Heart right ventricle (tissue), 16 donors: ENCODE measurements at regions not wholly inside any gene's neighbourhood (a gene's known extent, or its start where the extent isn't known, plus 50 kb on each side); places are given as distances from the start of the nearest gene placed in this dataset.
"Not testable (repeated sequence)": the region's sequence is repeated elsewhere in the genome, so short reads cannot be mapped to it uniquely, and the experiment has no call there.

Experiments
- ATAC-seq, 8 donors: fragments of 200-7000 bp; cut with Tn5 transposase; one replicate each; pipeline ENCODE4 v1.9.1; 2020; ENCODE audit warnings: mild to moderate bottlenecking in 8 of 8, moderate library complexity in 8 of 8, moderate number of reproducible peaks in 1 of 8
- DNase-seq, 2 donors: peaks; one replicate each; pipeline ENCODE4 v3.0.0-alpha.2; 2020
- H3K27ac ChIP-seq, 10 donors: fragments of 200-600 bp; sonication (generic) in 2 of 10; one replicate each; pipeline versions ENCODE4 v1.5.0 to v1.8.0; 2020 to 2022; ENCODE audit warnings: mild to moderate bottlenecking in 3 of 10
- H3K27me3 ChIP-seq, 7 donors: fragments of 200-600 bp; one replicate each; pipeline ENCODE4 v1.8.0; 2021 to 2022; ENCODE audit warnings: mild to moderate bottlenecking in 2 of 7
- H3K36me3 ChIP-seq, 9 donors: fragments of 200-600 bp; sonication (generic) in 1 of 9; one replicate each; pipeline versions ENCODE4 v1.5.0 to v1.8.0; 2020 to 2022; ENCODE audit warnings: mild to moderate bottlenecking in 2 of 9
- H3K4me1 ChIP-seq, 9 donors: fragments of 200-600 bp; sonication (generic) in 1 of 9; one replicate each; pipeline versions ENCODE4 v1.5.0 to v1.8.0; 2020 to 2022; ENCODE audit warnings: mild to moderate bottlenecking in 4 of 9
- H3K4me3 ChIP-seq, 10 donors: fragments of 200-600 bp; sonication (generic) in 2 of 10; one replicate each; pipeline versions ENCODE4 v1.5.0 to v1.8.0; 2020 to 2022; ENCODE audit warnings: mild to moderate bottlenecking in 7 of 10, moderate library complexity in 2 of 10
- H3K9me3 ChIP-seq, 11 donors: fragments of 200-600 bp in 10 of 11; sonication (generic) in 2 of 11; one replicate each; pipeline versions ENCODE4 v1.5.0 to v1.8.0; 2013 to 2022; ENCODE audit warnings: mild to moderate bottlenecking in 2 of 11, control low read depth in 1 of 11, moderate library complexity in 1 of 11
- CTCF ChIP-seq, 9 donors: fragments of 200-600 bp; sonication (generic) in 2 of 9; IDR thresholded peaks; one replicate each; pipeline versions ENCODE4 v1.5.0 to v1.8.0; 2021 to 2022; ENCODE audit warnings: antibody characterized with exemption in 9 of 9, mild to moderate bottlenecking in 5 of 9, moderate library complexity in 1 of 9
- whole genome bisulfite sequencing, 2 donors: extraction: QIAGEN DNeasy Blood & Tissue Kit; methylation state at CpG; one replicate each; pipeline ENCODE4 v1.1.7; 2013; ENCODE audit warnings: inconsistent platforms in 1 of 2; 5-methylcytosine and 5-hydroxymethylcytosine counted together
- intact Hi-C, 10 donors: fragments of 100-400 bp; cut with DNase I; formaldehyde crosslinking; loops; one replicate each; pipeline versions ENCODE4 v1.11.1 to v1.14.2; 2022
- donor health status: Arrhythmogenic right ventricular cardiomyopathy.
- donor health status: ischemic (EF 13 %, LVEDD 7.1; RV severe dilation, severe dysfunction).
- donor health status: healthy with polysubstance abuse.
- donor health status: DM: no; HTN: yes; CAD: no.
- donor health status: DM: no; HTN: no; CAD: no.
- donor health status: ischemic (EF 25% LVEDD 6.9; RV normal size, moderate dysfunction).
- donor health status: ischemic (EF 25% LVEDD 5.7; RV mildly dilated, moderate dysfunction).
- donor health status: healthy.
- donor health status: DM: yes; HTN: yes; CAD: no.
- donor health status: Ischemic cardiomyopathy.
- donor health status: ischemic (EF 35%, LVEDD 5.7; RV mildly dilated, moderate dysfunction).
- donor health status: nonischemic (EF 11% LVEDD 7.7; RV severe dilation, severe dysfunction).
- donor health status: DM: yes; HTN: yes; CAD: no.
- donor health status: PGD.
- donor health status: ischemic (EF 29% LVEDD 5.4; RV normal size, mild dysfunction).
- donor health status: nonischemic (EF 23%, LVEDD 6.1; RV moderate dilation, normal function).

GRCh38 chr14:43525658-43526057 is 981.4 kb downstream of the FSCB start:
- intact Hi-C loops = no loop called here
- ATAC-seq = no peak

GRCh38 chr14:43522901-43523300 is 984.2 kb downstream of the FSCB start:
- H3K4me3 ChIP-seq = no peak overlapping the region
- H3K27ac ChIP-seq = no peak overlapping the region
- no peak for TF ChIP-seq CTCF (IDR thresholded peaks at IDR 0.05)
- ATAC-seq (no peak), DNase-seq (no peak)
- intact Hi-C loops = no loop called here
- WGBS, 2 donors = 85 to 87% methylated on average over 4 of the region's 4 CpGs
- no peaks in the 10 kb centered on the region for H3K4me1 ChIP-seq
- H3K36me3 ChIP-seq = no peaks in the 10 kb centered on the region
- H3K27me3 ChIP-seq = no peaks in the 10 kb centered on the region
- H3K9me3 ChIP-seq = peaks cover 0 to 9% (median 0%) of the 10 kb centered on the region in 11 donors

More at GRCh38 chr14:43525658-43526057, 981.4 kb downstream of the FSCB start:
- H3K4me3 ChIP-seq = no peak overlapping the region
- no peak for TF ChIP-seq CTCF (IDR thresholded peaks at IDR 0.05)
- no peak for DNase-seq
- H3K4me1 ChIP-seq = no peaks in the 10 kb centered on the region
- H3K9me3 ChIP-seq = no peaks in the 10 kb centered on the region
- WGBS, 2 donors = 32 to 47% methylated on average over 1 of the region's 1 CpG
- no peaks in the 10 kb centered on the region for H3K36me3 ChIP-seq
- no peak overlapping the region for H3K27ac ChIP-seq
- no peaks in the 10 kb centered on the region for H3K27me3 ChIP-seq

- intact Hi-C loops = no loop called here
- no peak for TF ChIP-seq CTCF (IDR thresholded peaks at IDR 0.05)
- Histone ChIP-seq H3K36me3 (no peaks in the 10 kb centered on the region), H3K4me1 (no peaks in the 10 kb centered on the region), H3K27me3 (no peaks in the 10 kb centered on the region), H3K27ac (no peak overlapping the region), H3K4me3 (no peak overlapping the region), H3K9me3 (peaks cover 0 to 9% (median 0%) of the 10 kb centered on the region in 11 donors)
- 93 to 94% methylated on average over 4 of the region's 4 CpGs for WGBS, 2 donors
- DNase-seq (no peak), ATAC-seq (no peak)
Measured at GRCh38 chr14:43522191-43522590, 984.9 kb downstream of the FSCB start.

- Histone ChIP-seq H3K4me3 (no peak overlapping the region), H3K4me1 (no peaks in the 10 kb centered on the region), H3K36me3 (no peaks in the 10 kb centered on the region), H3K9me3 (peaks cover 0 to 15% (median 0%) of the 10 kb centered on the region in 11 donors), H3K27me3 (no peaks in the 10 kb centered on the region), H3K27ac (no peak overlapping the region)
- DNase-seq (no peak), ATAC-seq (no peak)
- intact Hi-C loops = no loop called here
- TF ChIP-seq CTCF (IDR thresholded peaks at IDR 0.05) = no peak
Measured at GRCh38 chr14:43503508-43503907, 1003.6 kb downstream of the FSCB start.

GRCh38 chr14:43492359-43492758 is 1014.7 kb downstream of the FSCB start:
- 83 to 95% methylated on average over 11 to 12 of the region's 13 CpGs for WGBS, 2 donors
- DNase-seq, H3K27ac ChIP-seq, ATAC-seq, H3K27me3 ChIP-seq, H3K4me3 ChIP-seq, H3K36me3 ChIP-seq, H3K4me1 ChIP-seq, intact Hi-C loops, H3K9me3 ChIP-seq: not testable (repeated sequence)
